PFSK-1 (cell line): ENCODE measurements at regions not wholly inside any gene's neighbourhood (a gene's known extent, or its start where the extent isn't known, plus 50 kb on each side); places are given as distances from the start of the nearest gene placed in this dataset.

Experiments used
- FOXP2 ChIP-seq: optimal IDR thresholded peaks from 2 replicates; pipeline ENCODE3; 2011; ENCODE audit warnings: borderline replicate concordance, control low read depth, inconsistent platforms; ENCODE audit not compliant: insufficient read depth; ENCODE audit errors: extremely low read length, extremely low read depth
- POLR2AphosphoS5 ChIP-seq: IDR thresholded peaks from 2 replicates; pipeline ENCODE4 v1.6.1; 2012; ENCODE audit warnings: low read depth, mild to moderate bottlenecking, control low read depth, low read length, moderate library complexity
- SIN3A ChIP-seq: IDR thresholded peaks from 2 replicates; pipeline ENCODE4 v1.6.1; 2012; ENCODE audit warnings: mild to moderate bottlenecking, low read length, moderate library complexity, borderline replicate concordance; ENCODE audit not compliant: insufficient read depth
- TAF1 ChIP-seq: IDR thresholded peaks from 2 replicates; pipeline ENCODE4 v1.6.1; 2012; ENCODE audit warnings: low read length, control low read depth, borderline replicate concordance; ENCODE audit not compliant: insufficient read depth
- TF ChIP-seq, protein P1 (sequence below), 2 experiments: IDR thresholded peaks; 2 replicates each; pipeline versions ENCODE4 v1.6.1 to v1.8.0; 2011 to 2012; ENCODE audit warnings: low read depth in 2 of 2, low read length in 2 of 2, control low read depth in 1 of 2, inconsistent platforms in 1 of 2, mild to moderate bottlenecking in 1 of 2, moderate library complexity in 1 of 2; ENCODE audit not compliant: insufficient read depth in 1 of 2

- TF ChIP-seq TAF1 = no peak
- no peak for TF ChIP-seq POLR2AphosphoS5
- TF ChIP-seq SIN3A = no peak
- TF ChIP-seq, protein P1, sequence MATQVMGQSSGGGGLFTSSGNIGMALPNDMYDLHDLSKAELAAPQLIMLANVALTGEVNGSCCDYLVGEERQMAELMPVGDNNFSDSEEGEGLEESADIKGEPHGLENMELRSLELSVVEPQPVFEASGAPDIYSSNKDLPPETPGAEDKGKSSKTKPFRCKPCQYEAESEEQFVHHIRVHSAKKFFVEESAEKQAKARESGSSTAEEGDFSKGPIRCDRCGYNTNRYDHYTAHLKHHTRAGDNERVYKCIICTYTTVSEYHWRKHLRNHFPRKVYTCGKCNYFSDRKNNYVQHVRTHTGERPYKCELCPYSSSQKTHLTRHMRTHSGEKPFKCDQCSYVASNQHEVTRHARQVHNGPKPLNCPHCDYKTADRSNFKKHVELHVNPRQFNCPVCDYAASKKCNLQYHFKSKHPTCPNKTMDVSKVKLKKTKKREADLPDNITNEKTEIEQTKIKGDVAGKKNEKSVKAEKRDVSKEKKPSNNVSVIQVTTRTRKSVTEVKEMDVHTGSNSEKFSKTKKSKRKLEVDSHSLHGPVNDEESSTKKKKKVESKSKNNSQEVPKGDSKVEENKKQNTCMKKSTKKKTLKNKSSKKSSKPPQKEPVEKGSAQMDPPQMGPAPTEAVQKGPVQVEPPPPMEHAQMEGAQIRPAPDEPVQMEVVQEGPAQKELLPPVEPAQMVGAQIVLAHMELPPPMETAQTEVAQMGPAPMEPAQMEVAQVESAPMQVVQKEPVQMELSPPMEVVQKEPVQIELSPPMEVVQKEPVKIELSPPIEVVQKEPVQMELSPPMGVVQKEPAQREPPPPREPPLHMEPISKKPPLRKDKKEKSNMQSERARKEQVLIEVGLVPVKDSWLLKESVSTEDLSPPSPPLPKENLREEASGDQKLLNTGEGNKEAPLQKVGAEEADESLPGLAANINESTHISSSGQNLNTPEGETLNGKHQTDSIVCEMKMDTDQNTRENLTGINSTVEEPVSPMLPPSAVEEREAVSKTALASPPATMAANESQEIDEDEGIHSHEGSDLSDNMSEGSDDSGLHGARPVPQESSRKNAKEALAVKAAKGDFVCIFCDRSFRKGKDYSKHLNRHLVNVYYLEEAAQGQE (IDR thresholded peaks at IDR 0.05; ENCODE audit: insufficient read depth in 1 of 2, low read depth in 2 of 2, low read length in 2 of 2) = no peak
- TF ChIP-seq FOXP2 = no peak
Measured at GRCh38 chr6:79797912-79798311, 149.4 kb downstream of the ELOVL4 start.

GRCh38 chr6:79797163-79797764, 150.1 kb downstream of the ELOVL4 start:
- TF ChIP-seq SIN3A = no peak
- no peak for TF ChIP-seq TAF1

- no peak for TF ChIP-seq TAF1
- no peak for TF ChIP-seq FOXP2
Measured at GRCh38 chr6:79796197-79796596, 151.2 kb downstream of the ELOVL4 start.

GRCh38 chr6:79789896-79790295, 157.5 kb downstream of the ELOVL4 start:
- TF ChIP-seq, protein P1 (IDR thresholded peaks at IDR 0.05; ENCODE audit: insufficient read depth in 1 of 2, low read depth in 2 of 2, low read length in 2 of 2) = no peak
- TF ChIP-seq TAF1 = no peak
- no peak for TF ChIP-seq FOXP2
- TF ChIP-seq POLR2AphosphoS5 = no peak
- TF ChIP-seq SIN3A = no peak

GRCh38 chr6:79788756-79789155, 157.6 kb downstream of the SH3BGRL2 start:
- TF ChIP-seq FOXP2 (no peak), SIN3A (no peak), TAF1 (no peak), POLR2AphosphoS5 (no peak)
- TF ChIP-seq, protein P1 (IDR thresholded peaks at IDR 0.05; ENCODE audit: insufficient read depth in 1 of 2, low read depth in 2 of 2, low read length in 2 of 2) = no peak

DNA sequence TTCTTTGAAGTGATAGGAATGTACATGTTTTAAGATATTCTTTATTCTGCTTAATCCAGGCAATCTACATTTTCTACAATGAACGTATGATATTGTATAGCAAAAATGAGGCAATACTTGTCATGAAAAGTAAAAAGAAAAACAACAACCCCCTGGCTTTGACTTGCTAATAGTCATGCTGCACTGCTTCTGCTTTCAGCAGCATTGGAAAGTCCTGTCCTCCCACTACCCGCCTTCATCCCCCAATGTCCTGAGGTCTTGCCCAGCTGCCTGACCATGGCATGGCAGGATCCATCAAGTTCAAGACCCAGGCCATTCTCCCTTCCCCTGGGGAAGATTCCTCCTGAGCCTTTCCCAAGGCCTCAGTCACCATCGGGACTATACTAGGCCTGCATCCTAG, 156.5 kb downstream of the SH3BGRL2 start:
- no peak for TF ChIP-seq FOXP2
- TF ChIP-seq TAF1 = no peak
- TF ChIP-seq POLR2AphosphoS5 = no peak
- TF ChIP-seq, protein P1 (IDR thresholded peaks at IDR 0.05; ENCODE audit: insufficient read depth in 1 of 2, low read depth in 2 of 2, low read length in 2 of 2) = no peak
- TF ChIP-seq SIN3A = no peak
